ENCODE measurements at regions not wholly inside any gene's neighbourhood (a gene's known extent, or its start where the extent isn't known, plus 50 kb on each side); places are given as distances from the start of the nearest gene placed in this dataset.
"Not testable (repeated sequence)": the region's sequence is repeated elsewhere in the genome, so short reads cannot be mapped to it uniquely, and the experiment has no call there.

- peak; percentile 27 for TF ChIP-seq CTCF (IDR thresholded peaks at IDR 0.05; ENCODE audit: extremely low read depth, insufficient read depth, missing control alignments)
- peak; percentile 6 for DNase-seq (ENCODE audit: low spot score)
- in situ Hi-C loops (cut with MboI; ENCODE audit: low pct_unique_long_range_greater_than_20kb, low sequenced_read_pairs, unreplicated experiment): not testable (repeated sequence)
Observed at GRCh38 chr2:90237923-90238361, 1546.5 kb downstream of the RPIA start.

- DNase-seq (ENCODE audit: low spot score); in situ Hi-C loops (cut with MboI; ENCODE audit: low pct_unique_long_range_greater_than_20kb, low sequenced_read_pairs, unreplicated experiment): not testable (repeated sequence)
Observed at GRCh38 chr2:90238505-90239230, 1547.2 kb downstream of the RPIA start.

GRCh38 chr2:90239769-90240168 is 1548.3 kb downstream of the RPIA start:
- DNase-seq (ENCODE audit: low spot score); in situ Hi-C loops (cut with MboI; ENCODE audit: low pct_unique_long_range_greater_than_20kb, low sequenced_read_pairs, unreplicated experiment): not testable (repeated sequence)

GRCh38 chr2:90244902-90245765 is 1553.7 kb downstream of the RPIA start:
- DNase-seq (ENCODE audit: low spot score): not testable (repeated sequence)

GRCh38 chr2:90248400-90248799 is 1556.9 kb downstream of the RPIA start:
- in situ Hi-C loops (cut with MboI; ENCODE audit: low pct_unique_long_range_greater_than_20kb, low sequenced_read_pairs, unreplicated experiment); DNase-seq (ENCODE audit: low spot score): not testable (repeated sequence)

More at GRCh38 chr2:90244902-90245765, 1553.7 kb downstream of the RPIA start:
- in situ Hi-C loops (cut with MboI; ENCODE audit: low pct_unique_long_range_greater_than_20kb, low sequenced_read_pairs, unreplicated experiment): not testable (repeated sequence)

GRCh38 chr2:90250350-90250749 is 1558.9 kb downstream of the RPIA start:
- in situ Hi-C loops (cut with MboI; ENCODE audit: low pct_unique_long_range_greater_than_20kb, low sequenced_read_pairs, unreplicated experiment); DNase-seq (ENCODE audit: low spot score): not testable (repeated sequence)

- DNase-seq (ENCODE audit: low spot score); in situ Hi-C loops (cut with MboI; ENCODE audit: low pct_unique_long_range_greater_than_20kb, low sequenced_read_pairs, unreplicated experiment): not testable (repeated sequence)
Observed at GRCh38 chr2:90251576-90251975, 1560.1 kb downstream of the RPIA start.

GRCh38 chr2:90253306-90253705 is 1561.8 kb downstream of the RPIA start:
- in situ Hi-C loops (cut with MboI; ENCODE audit: low pct_unique_long_range_greater_than_20kb, low sequenced_read_pairs, unreplicated experiment); DNase-seq (ENCODE audit: low spot score): not testable (repeated sequence)

GRCh38 chr2:90266888-90267287 is 1575.4 kb downstream of the RPIA start:
- DNase-seq (ENCODE audit: low spot score); in situ Hi-C loops (cut with MboI; ENCODE audit: low pct_unique_long_range_greater_than_20kb, low sequenced_read_pairs, unreplicated experiment): not testable (repeated sequence)

- DNase-seq (ENCODE audit: low spot score); in situ Hi-C loops (cut with MboI; ENCODE audit: low pct_unique_long_range_greater_than_20kb, low sequenced_read_pairs, unreplicated experiment): not testable (repeated sequence)
Observed at GRCh38 chr2:90287751-90288150, 1596.3 kb downstream of the RPIA start.

- DNase-seq (ENCODE audit: low spot score); in situ Hi-C loops (cut with MboI; ENCODE audit: low pct_unique_long_range_greater_than_20kb, low sequenced_read_pairs, unreplicated experiment): not testable (repeated sequence)
Observed at GRCh38 chr2:90288396-90288795, 1596.9 kb downstream of the RPIA start.

- in situ Hi-C loops (cut with MboI; ENCODE audit: low pct_unique_long_range_greater_than_20kb, low sequenced_read_pairs, unreplicated experiment); DNase-seq (ENCODE audit: low spot score): not testable (repeated sequence)
Observed at GRCh38 chr2:90289291-90289980, 1598.0 kb downstream of the RPIA start.

GRCh38 chr2:90290701-90291100 is 1599.2 kb downstream of the RPIA start:
- in situ Hi-C loops (cut with MboI; ENCODE audit: low pct_unique_long_range_greater_than_20kb, low sequenced_read_pairs, unreplicated experiment); DNase-seq (ENCODE audit: low spot score): not testable (repeated sequence)

GRCh38 chr2:90291168-90291883 is 1599.9 kb downstream of the RPIA start:
- in situ Hi-C loops (cut with MboI; ENCODE audit: low pct_unique_long_range_greater_than_20kb, low sequenced_read_pairs, unreplicated experiment); DNase-seq (ENCODE audit: low spot score): not testable (repeated sequence)

GRCh38 chr2:90291934-90292333 is 1600.5 kb downstream of the RPIA start:
- in situ Hi-C loops (cut with MboI; ENCODE audit: low pct_unique_long_range_greater_than_20kb, low sequenced_read_pairs, unreplicated experiment); DNase-seq (ENCODE audit: low spot score): not testable (repeated sequence)

GRCh38 chr2:90292451-90292850 is 1601.0 kb downstream of the RPIA start:
- DNase-seq (ENCODE audit: low spot score); in situ Hi-C loops (cut with MboI; ENCODE audit: low pct_unique_long_range_greater_than_20kb, low sequenced_read_pairs, unreplicated experiment): not testable (repeated sequence)
